ENCODE measurements at regions not wholly inside any gene's neighbourhood (a gene's known extent, or its start where the extent isn't known, plus 50 kb on each side); places are given as distances from the start of the nearest gene placed in this dataset.

DNA sequence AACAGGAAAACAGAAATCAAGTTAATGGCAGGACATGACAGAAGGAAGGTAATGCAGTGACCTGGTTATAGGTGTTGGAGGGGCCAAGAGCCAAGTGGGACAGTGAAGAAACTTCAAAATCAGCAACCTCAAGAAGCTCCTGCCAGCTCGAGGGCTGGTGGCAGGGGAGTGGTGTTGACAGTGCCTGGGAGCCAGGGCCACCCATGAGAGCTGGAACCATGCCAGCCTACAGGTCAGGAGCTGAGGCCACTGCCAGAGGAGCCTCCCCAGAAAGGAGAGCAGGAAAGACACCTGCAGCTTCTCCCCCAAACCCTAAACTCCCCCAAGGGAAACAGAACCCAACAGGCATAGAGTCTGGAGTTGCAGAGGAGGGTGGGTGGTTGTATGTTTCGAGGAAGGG lies 262.1 kb downstream of the LRFN2 start:
- Histone ChIP-seq H3K4me1 (ENCODE audit: low read length) (peaks cover 15% of the 10 kb centered on the region), H4K20me1 (ENCODE audit: insufficient read depth, low read length) (no peaks in the 10 kb centered on the region), H3K36me3 (replicated peaks; ENCODE audit: low read depth, low read length) (no peaks in the 10 kb centered on the region), H2AFZ (ENCODE audit: low read depth, low read length) (no peak overlapping the region), H3K79me2 (ENCODE audit: low read length) (no peaks in the 10 kb centered on the region), H3K9ac (ENCODE audit: low read length) (no peak overlapping the region), H3K27ac (ENCODE audit: low read length) (no peak overlapping the region), H3K4me3 (ENCODE audit: low read length) (no peak overlapping the region), H3K4me2 (ENCODE audit: low read length) (no peak overlapping the region), H3K27me3 (ENCODE audit: low read depth, low read length) (peaks cover 16% of the 10 kb centered on the region), H3K9me3 (ENCODE audit: insufficient read depth, low read length) (no peaks in the 10 kb centered on the region)
- TF ChIP-seq, protein P1, sequence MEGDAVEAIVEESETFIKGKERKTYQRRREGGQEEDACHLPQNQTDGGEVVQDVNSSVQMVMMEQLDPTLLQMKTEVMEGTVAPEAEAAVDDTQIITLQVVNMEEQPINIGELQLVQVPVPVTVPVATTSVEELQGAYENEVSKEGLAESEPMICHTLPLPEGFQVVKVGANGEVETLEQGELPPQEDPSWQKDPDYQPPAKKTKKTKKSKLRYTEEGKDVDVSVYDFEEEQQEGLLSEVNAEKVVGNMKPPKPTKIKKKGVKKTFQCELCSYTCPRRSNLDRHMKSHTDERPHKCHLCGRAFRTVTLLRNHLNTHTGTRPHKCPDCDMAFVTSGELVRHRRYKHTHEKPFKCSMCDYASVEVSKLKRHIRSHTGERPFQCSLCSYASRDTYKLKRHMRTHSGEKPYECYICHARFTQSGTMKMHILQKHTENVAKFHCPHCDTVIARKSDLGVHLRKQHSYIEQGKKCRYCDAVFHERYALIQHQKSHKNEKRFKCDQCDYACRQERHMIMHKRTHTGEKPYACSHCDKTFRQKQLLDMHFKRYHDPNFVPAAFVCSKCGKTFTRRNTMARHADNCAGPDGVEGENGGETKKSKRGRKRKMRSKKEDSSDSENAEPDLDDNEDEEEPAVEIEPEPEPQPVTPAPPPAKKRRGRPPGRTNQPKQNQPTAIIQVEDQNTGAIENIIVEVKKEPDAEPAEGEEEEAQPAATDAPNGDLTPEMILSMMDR (IDR thresholded peaks at IDR 0.05; ENCODE audit: low read depth, low read length) = no peak
- TF ChIP-seq EZH2phosphoT487 (IDR thresholded peaks at IDR 0.05; ENCODE audit: low read depth) = no peak

DNA sequence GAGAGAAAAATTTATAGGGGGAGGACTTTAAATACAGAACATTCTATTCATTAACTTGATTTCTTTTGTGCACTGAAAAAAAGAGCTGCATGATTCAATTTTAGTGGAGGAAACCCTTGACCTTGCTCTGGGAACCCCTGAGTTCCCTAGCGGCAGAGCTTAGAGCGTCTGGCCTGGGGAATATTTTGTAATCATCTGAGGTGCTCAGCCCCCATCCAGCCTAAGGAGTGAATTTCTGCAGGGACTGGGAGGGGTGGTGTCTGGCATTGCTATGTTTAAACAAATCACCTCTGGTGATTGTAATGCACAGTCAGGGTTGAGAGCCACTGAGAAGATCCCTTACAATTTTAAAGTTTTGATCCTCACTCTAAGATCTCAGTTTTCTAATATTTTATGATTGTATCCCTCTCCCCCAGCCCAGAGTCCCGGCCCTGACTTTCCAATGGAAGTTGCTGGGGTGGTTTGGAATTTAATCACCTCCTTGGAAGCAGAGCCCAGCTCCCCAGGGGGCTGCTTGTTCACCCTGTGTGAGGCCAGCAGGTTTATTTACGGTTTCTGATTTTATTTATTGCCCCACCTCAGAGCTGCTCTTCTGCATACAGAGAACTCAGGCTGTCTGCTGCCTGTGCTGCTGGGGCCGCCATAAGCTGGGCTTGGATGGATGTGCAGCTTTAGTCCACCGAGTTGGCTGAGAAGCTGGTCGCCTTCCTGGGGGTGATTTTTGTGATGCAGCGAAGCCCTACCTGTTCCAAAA lies 263.1 kb downstream of the LRFN2 start:
- Histone ChIP-seq H3K79me2 (ENCODE audit: low read length) (no peaks in the 10 kb centered on the region), H3K4me3 (ENCODE audit: low read length) (no peak overlapping the region), H3K27ac (ENCODE audit: low read length) (no peak overlapping the region), H4K20me1 (ENCODE audit: insufficient read depth, low read length) (no peaks in the 10 kb centered on the region), H3K9ac (ENCODE audit: low read length) (no peak overlapping the region), H2AFZ (ENCODE audit: low read depth, low read length) (no peak overlapping the region), H3K27me3 (ENCODE audit: low read depth, low read length) (peaks cover 15% of the 10 kb centered on the region; the same call in 1 of the 2 replicates), H3K36me3 (replicated peaks; ENCODE audit: low read depth, low read length) (no peaks in the 10 kb centered on the region), H3K4me2 (ENCODE audit: low read length) (no peak overlapping the region), H3K9me3 (ENCODE audit: insufficient read depth, low read length) (no peaks in the 10 kb centered on the region), H3K4me1 (ENCODE audit: low read length) (peaks cover 15% of the 10 kb centered on the region)
- TF ChIP-seq EZH2phosphoT487 (IDR thresholded peaks at IDR 0.05; ENCODE audit: low read depth) = no peak
- TF ChIP-seq, protein P1 (IDR thresholded peaks at IDR 0.05; ENCODE audit: low read depth, low read length) = no peak

DNA sequence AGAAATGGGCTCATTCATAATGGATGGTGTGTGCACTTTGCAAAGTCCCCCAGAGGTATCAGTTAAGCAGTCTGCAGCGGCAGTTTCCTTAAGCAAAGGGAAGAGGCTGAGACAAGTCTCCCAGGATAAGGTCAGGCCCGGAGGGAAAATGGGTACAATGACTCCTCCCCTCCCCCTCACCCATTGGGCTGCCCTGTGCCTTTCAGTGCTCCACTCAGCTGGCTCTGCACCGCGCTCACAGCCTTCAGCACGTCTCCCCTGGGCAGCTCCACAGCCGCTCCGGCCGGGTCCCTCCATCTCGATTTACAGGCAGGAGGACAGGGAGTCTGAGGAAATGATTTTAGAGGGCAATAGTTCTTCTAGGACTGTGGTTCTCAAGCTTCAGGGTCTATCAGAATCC lies 264.8 kb downstream of the LRFN2 start:
- no peak overlapping the region for H2AFZ ChIP-seq (ENCODE audit: low read depth, low read length)
- H3K27ac ChIP-seq (ENCODE audit: low read length) = no peak overlapping the region
- no peak overlapping the region for H3K4me2 ChIP-seq (ENCODE audit: low read length)
- H3K36me3 ChIP-seq (replicated peaks; ENCODE audit: low read depth, low read length) = no peaks in the 10 kb centered on the region
- H3K27me3 ChIP-seq (ENCODE audit: low read depth, low read length) = peaks cover 16% of the 10 kb centered on the region; the same call in 1 of the 2 replicates
- H3K4me3 ChIP-seq (ENCODE audit: low read length) = no peak overlapping the region
- H4K20me1 ChIP-seq (ENCODE audit: insufficient read depth, low read length) = no peaks in the 10 kb centered on the region
- H3K9me3 ChIP-seq (ENCODE audit: insufficient read depth, low read length) = no peaks in the 10 kb centered on the region
- no peak overlapping the region for H3K9ac ChIP-seq (ENCODE audit: low read length)
- TF ChIP-seq, protein P1 (IDR thresholded peaks at IDR 0.05; ENCODE audit: low read depth, low read length) = no peak
- no peak for TF ChIP-seq EZH2phosphoT487 (IDR thresholded peaks at IDR 0.05; ENCODE audit: low read depth)
- no peaks in the 10 kb centered on the region for H3K79me2 ChIP-seq (ENCODE audit: low read length)
- peaks cover 14% of the 10 kb centered on the region for H3K4me1 ChIP-seq (ENCODE audit: low read length)

DNA sequence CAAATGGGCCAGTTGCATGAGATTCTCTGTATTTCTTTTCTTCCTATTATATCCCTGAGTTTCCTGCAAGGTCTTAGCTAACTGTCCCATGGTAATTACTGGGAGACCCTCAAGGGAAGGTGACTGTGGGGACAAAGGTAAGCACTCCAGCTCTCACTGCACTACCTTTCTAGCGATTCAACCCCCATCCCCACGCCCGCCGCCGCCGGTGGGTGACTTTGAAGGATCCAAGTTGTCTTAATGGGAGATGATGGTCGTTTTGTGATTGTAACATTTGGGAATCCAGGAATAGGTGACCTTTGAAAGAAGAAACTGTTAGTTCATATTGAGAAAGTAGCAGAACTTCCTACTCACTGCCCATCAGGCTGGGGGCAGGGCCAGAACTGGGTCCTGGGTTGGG lies 265.5 kb downstream of the LRFN2 start:
- H3K27me3 ChIP-seq (ENCODE audit: low read depth, low read length) = peaks cover 16% of the 10 kb centered on the region; the same call in 1 of the 2 replicates
- H3K4me3 ChIP-seq (ENCODE audit: low read length) = no peak overlapping the region
- H2AFZ ChIP-seq (ENCODE audit: low read depth, low read length) = no peak overlapping the region
- H3K4me1 ChIP-seq (ENCODE audit: low read length) = peaks cover 7% of the 10 kb centered on the region
- H3K9ac ChIP-seq (ENCODE audit: low read length) = no peak overlapping the region
- H3K9me3 ChIP-seq (ENCODE audit: insufficient read depth, low read length) = no peaks in the 10 kb centered on the region
- TF ChIP-seq, protein P1 (IDR thresholded peaks at IDR 0.05; ENCODE audit: low read depth, low read length) = no peak
- no peak for TF ChIP-seq EZH2phosphoT487 (IDR thresholded peaks at IDR 0.05; ENCODE audit: low read depth)
- H4K20me1 ChIP-seq (ENCODE audit: insufficient read depth, low read length) = no peaks in the 10 kb centered on the region
- no peaks in the 10 kb centered on the region for H3K79me2 ChIP-seq (ENCODE audit: low read length)
- H3K27ac ChIP-seq (ENCODE audit: low read length) = no peak overlapping the region
- H3K4me2 ChIP-seq (ENCODE audit: low read length) = no peak overlapping the region
- no peaks in the 10 kb centered on the region for H3K36me3 ChIP-seq (replicated peaks; ENCODE audit: low read depth, low read length)
